ENCODE measurements at regions not wholly inside any gene's neighbourhood (a gene's known extent, or its start where the extent isn't known, plus 50 kb on each side); places are given as distances from the start of the nearest gene placed in this dataset.

- TF ChIP-seq MYC (IDR thresholded peaks at IDR 0.05; ENCODE audit: low read depth, low read length), result no peak
- no peak for TF ChIP-seq CTCF (IDR thresholded peaks at IDR 0.05; ENCODE audit: extremely low read depth in 1 of 2, insufficient read depth in 1 of 2, low read depth in 1 of 2, low read length in 2 of 2)
- TF ChIP-seq MAX (IDR thresholded peaks at IDR 0.05; ENCODE audit: insufficient read depth, insufficient read length), result no peak
- no peak for TF ChIP-seq POLR2A (IDR thresholded peaks at IDR 0.05; ENCODE audit: low read depth, low read length)
- TF ChIP-seq EZH2 (IDR thresholded peaks at IDR 0.05; ENCODE audit: borderline replicate concordance, low read depth, low read length, severe bottlenecking), result no peak
These were observed 284.5 kb upstream of the CHRNA7 start for GRCh38 chr15:31745841-31746240.

Data from endothelial cell of umbilical vein (primary cell).